ENCODE measurements at regions not wholly inside any gene's neighbourhood (a gene's known extent, or its start where the extent isn't known, plus 50 kb on each side); places are given as distances from the start of the nearest gene placed in this dataset.

GRCh38 chr1:102627145-102627544, 481.2 kb downstream of the COL11A1 start:
- no CpG with 5 or more reads among the region's 2 CpGs for whole genome bisulfite sequencing, 2 experiments (ENCODE audit: extremely low coverage in 2 of 2, insufficient read length in 1 of 2)
- Histone ChIP-seq H3K23ac (ENCODE audit: low read depth, low read length) (no peak overlapping the region), H4K5ac (ENCODE audit: low read depth, low read length) (no peak overlapping the region), H2BK120ac (ENCODE audit: low read depth, low read length) (no peak overlapping the region), H3K4me3 (ENCODE audit: insufficient read depth, low read depth, low read length) (no peak overlapping the region), H3K56ac (ENCODE audit: extremely low read depth, insufficient read depth, low read length) (no peak overlapping the region), H3K9ac (ENCODE audit: low read depth, low read length) (no peak overlapping the region), H3K4me2 (ENCODE audit: low read depth, low read length) (no peak overlapping the region), H3K4ac (ENCODE audit: low read depth, low read length) (no peak overlapping the region), H4K8ac (ENCODE audit: low read depth in 2 of 2, low read length in 2 of 2) (no peak overlapping the region), H4K91ac (ENCODE audit: insufficient read depth, low read depth, low read length) (no peak overlapping the region), H3K79me1 (ENCODE audit: low read depth in 1 of 2, low read length in 2 of 2) (no peaks in the 10 kb centered on the region), H2AK5ac (ENCODE audit: low read depth, low read length) (no peak overlapping the region), H3K27me3 (ENCODE audit: control insufficient read depth, insufficient read depth, low read length) (no peaks in the 10 kb centered on the region), H3K4me1 (ENCODE audit: control insufficient read depth, insufficient read depth, low read length) (no peaks in the 10 kb centered on the region), H3K14ac (replicated peaks; ENCODE audit: low read depth, low read length) (no peak overlapping the region), H3K18ac (ENCODE audit: low read depth, low read length) (no peak overlapping the region), H2AK9ac (replicated peaks; ENCODE audit: low read depth, low read length, poor library complexity) (no peak overlapping the region), H3K36me3 (ENCODE audit: control insufficient read depth, insufficient read depth, low read length) (no peaks in the 10 kb centered on the region), H3K9me1 (ENCODE audit: insufficient read depth, low read length) (no peaks in the 10 kb centered on the region), H2BK20ac (ENCODE audit: low read depth, low read length) (no peak overlapping the region), H3K27ac (ENCODE audit: insufficient read depth, low read length) (no peak overlapping the region), H4K20me1 (ENCODE audit: insufficient read depth, low read length) (no peaks in the 10 kb centered on the region), H2BK5ac (ENCODE audit: low read depth, low read length, poor library complexity, severe bottlenecking) (no peak overlapping the region), H2BK15ac (ENCODE audit: low read depth, low read length) (no peak overlapping the region), H3K9me3 (ENCODE audit: control insufficient read depth, insufficient read depth, low read length) (no peaks in the 10 kb centered on the region), H2AFZ (replicated peaks; ENCODE audit: low read length, poor library complexity) (no peak overlapping the region)
- TF ChIP-seq CHD1 (IDR thresholded peaks at IDR 0.05; ENCODE audit: low read depth, low read length), result no peak
- TF ChIP-seq BHLHE40 (IDR thresholded peaks at IDR 0.05; ENCODE audit: low read depth, low read length), result no peak
- no peak for TF ChIP-seq RAD21 (IDR thresholded peaks at IDR 0.05; ENCODE audit: low read length)
- TF ChIP-seq ELK1 (IDR thresholded peaks at IDR 0.05; ENCODE audit: borderline replicate concordance, low read depth, low read length), result no peak
- TF ChIP-seq FOS (IDR thresholded peaks at IDR 0.05; ENCODE audit: low read depth, low read length), result no peak
- TF ChIP-seq USF2 (IDR thresholded peaks at IDR 0.05; ENCODE audit: low read depth, low read length), result no peak
- TF ChIP-seq POLR2A (IDR thresholded peaks at IDR 0.05; ENCODE audit: low read depth, low read length), result no peak
- TF ChIP-seq CEBPB (IDR thresholded peaks at IDR 0.05; ENCODE audit: low read depth, low read length), result no peak
- TF ChIP-seq MAZ (IDR thresholded peaks at IDR 0.05; ENCODE audit: borderline replicate concordance, low read depth, low read length), result no peak
- no peak for TF ChIP-seq RFX5 (IDR thresholded peaks at IDR 0.05; ENCODE audit: low read depth, low read length)
- no peak for TF ChIP-seq MXI1 (IDR thresholded peaks at IDR 0.05; ENCODE audit: borderline replicate concordance, low read depth, low read length)
- TF ChIP-seq RCOR1 (IDR thresholded peaks at IDR 0.05; ENCODE audit: insufficient replicate concordance, low read length), result no peak
- no peak for TF ChIP-seq CTCF (conservative IDR thresholded peaks at IDR 0.05; ENCODE audit: low read depth, low read length)
- TF ChIP-seq MAFK (IDR thresholded peaks at IDR 0.05; ENCODE audit: low read depth, low read length), result no peak
- no peak for TF ChIP-seq SMC3 (IDR thresholded peaks at IDR 0.05; ENCODE audit: low read depth, low read length)
- POLR2A ChIA-PET (ENCODE audit: unreplicated experiment), result no interaction called here
- in situ Hi-C loops (cut with MboI; ENCODE audit: low sequenced_read_pairs), result no loop called here
- DNase-seq (no peak), ATAC-seq (ENCODE audit: low read depth) (no peak)
- intact Hi-C loops (cut with micrococcal nuclease), result no loop called here
- dilution Hi-C loops (cut with HindIII; ENCODE audit: low sequenced_read_pairs, unreplicated experiment), result no loop called here
- no TSS peak for BruUV-seq (replicated peaks)
- CTCF ChIA-PET, result interaction anchor here (0.6 kb wide), 1 partner anchor 411 kb away, joined by 3 read pairs; no protein-coding TSS in a partner anchor
